Stimulated activated CD8-positive, alpha-beta memory T cell treated with anti-CD3 and anti-CD28 coated beads, Interleukin-12 subunit alpha, Interleukin-12 subunit beta, amount 100 ng/mL, for 4 hours (primary cell): ENCODE measurements at regions not wholly inside any gene's neighbourhood (a gene's known extent, or its start where the extent isn't known, plus 50 kb on each side); places are given as distances from the start of the nearest gene placed in this dataset.
"Not testable (repeated sequence)": the region's sequence is repeated elsewhere in the genome, so short reads cannot be mapped to it uniquely, and the experiment has no call there.

ENCODE experiments used
- DNase-seq: peaks from one replicate; pipeline ENCODE4 v3.0.0-alpha.2; 2020; ENCODE audit warnings: low read depth

DNA sequence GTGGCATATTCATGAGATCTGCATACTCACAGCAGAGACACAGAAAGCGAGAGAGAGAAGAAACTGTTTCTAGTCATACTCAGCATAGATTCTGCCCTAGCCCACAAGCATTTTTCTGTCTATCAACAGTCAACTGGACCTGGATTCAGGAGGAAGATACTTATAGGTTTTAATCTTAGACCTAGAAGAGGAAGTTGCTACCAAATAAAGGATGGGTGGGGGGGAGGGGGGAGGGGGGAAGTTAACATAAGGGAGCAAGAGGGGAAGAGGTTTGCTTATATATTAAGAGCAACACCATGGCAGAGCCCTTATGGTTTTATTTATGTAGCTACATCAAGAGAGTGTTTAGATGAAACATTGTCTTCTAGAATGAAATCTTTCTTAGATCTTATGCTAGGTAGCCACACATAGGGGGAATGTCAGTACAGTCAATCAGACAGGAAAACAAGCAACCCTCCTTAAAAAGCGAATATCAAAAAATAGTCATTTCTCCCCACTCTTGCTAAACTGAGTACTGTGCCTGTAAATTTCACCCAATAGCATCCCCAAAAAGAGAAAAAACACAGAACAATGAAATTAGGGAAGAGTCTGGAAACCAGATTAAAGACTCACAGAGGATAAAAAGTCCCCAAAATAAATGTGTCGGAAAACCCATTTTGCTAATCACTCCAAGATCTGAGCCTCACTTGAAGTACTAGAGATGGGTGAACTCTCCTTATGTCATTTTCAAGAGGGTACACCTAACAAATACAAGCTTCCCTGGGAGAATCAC is 192.7 kb upstream of the NR4A3 start:
- no peak for DNase-seq

DNA sequence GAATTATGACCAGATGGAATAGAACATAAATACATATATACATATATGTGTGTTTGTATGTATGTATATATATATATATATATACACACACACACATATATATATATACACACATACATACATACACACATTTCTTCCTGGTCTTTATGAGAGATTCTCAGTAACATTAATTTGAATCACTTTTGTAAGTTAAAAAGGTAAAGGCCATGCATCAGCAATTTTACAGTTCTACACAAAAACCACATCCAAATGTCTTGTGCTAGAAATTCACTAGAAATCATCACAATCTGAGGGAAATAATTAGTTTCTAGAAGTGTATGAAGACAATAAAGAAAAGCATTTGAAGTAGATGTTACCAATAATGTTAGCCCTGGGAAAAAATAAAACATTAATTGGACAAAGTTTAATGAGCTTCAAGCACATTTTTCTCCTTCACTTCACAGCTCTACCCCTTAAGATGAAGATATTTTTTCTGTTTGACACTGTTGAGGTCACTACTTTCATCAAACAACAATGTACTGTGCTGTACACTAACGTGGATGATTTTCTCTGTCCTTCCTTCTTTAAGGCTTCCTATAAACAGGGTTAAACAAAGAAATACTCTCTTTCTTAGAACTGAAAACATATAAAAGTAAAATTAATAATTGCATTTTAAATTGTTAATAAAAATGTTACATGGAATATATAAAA is 189.2 kb upstream of the NR4A3 start:
- DNase-seq, result no peak

DNA sequence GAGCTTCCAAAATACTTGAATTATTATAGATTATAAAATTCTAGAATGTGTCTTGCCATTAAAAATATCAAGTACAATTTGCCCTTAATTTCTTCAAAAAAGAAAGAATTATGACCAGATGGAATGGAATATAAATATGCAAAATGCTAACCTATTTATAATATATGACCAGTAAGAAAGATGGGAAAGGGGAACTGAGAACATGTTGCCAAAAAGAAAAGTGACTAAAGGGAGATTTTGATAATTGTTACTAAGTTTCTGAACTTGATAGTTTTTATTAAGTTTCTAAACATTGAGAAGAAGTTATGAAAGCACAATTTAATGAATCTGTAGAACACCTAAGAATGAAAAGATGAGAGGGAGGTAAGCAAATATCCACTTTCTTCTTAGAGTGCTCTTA is 188.4 kb upstream of the NR4A3 start:
- no peak for DNase-seq

DNA sequence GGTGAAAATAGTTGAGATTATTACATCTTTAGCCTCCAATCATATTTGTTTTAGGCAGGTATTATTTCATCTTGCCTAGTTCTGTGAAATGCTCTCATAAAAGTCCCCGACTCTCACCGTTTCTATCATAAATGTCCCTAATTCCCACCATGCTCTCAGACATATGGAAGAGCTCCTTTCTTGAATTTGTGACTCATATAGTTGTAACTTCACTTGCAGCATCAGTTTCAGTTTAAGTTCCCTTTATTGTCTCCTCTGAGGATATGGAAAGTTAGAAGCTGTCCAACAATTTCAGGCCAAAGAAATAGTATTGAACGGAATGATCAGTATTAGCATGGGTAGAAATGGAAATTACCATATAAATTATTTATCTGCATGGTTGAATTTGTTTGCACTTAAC is 187.5 kb upstream of the NR4A3 start:
- DNase-seq, result no peak

DNA sequence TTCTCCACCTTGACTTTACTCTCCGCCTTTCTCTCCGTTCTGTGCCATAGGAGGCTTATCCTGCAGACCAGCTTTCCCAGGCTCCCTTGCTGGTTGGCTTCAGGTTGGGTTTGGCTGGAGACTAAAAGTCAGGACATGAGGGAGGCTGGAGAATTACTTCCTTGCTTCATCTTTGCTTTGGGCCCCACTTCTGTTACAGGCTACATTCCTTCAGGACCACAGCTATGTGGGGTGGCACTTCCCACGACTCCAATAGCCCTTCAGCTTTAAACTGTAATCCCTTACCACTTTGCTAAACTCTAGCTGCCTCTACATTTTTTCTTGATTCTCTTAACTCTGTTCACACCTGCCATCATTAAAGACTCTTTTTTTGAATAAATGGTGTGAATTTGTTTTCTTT is 186.7 kb upstream of the NR4A3 start:
- DNase-seq, result no peak

DNA sequence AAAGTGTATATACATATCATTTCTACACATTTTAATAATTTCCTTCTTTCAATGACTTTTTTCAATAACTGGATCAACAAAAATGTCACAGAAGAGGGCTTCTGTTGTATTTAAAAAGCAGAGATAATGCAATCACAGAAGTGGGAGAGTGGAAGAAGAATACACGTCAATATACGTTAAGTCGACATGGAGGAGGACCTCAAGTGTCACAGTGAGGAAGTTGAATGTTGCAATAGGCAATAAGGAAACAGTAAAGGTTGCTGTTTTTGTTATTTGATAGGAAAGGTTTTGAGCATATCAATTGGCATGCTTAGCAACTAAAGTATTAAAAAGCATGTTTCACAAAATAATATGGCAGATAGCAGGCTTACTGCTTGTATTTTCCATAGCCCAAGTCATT is 184.0 kb upstream of the NR4A3 start:
- no peak for DNase-seq

DNA sequence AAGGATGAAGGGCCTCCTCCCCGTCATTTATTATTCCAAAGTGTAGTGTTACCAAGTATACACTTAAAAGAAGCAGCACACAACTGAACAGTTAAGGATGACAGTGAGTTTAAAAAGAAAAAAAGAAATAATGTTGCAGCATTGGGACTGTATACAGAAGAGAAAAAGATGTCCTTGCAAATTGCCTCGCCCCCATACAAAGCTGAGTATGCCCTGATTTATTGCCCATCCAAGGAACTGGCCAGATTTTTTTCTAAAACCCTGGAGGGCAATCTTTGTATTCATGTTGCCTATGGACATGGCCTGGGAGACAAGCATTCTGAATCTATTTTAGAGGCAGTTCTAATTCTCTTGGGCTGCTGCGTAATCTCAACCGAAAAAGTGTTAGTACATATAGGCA is 182.7 kb upstream of the NR4A3 start:
- no peak for DNase-seq

DNA sequence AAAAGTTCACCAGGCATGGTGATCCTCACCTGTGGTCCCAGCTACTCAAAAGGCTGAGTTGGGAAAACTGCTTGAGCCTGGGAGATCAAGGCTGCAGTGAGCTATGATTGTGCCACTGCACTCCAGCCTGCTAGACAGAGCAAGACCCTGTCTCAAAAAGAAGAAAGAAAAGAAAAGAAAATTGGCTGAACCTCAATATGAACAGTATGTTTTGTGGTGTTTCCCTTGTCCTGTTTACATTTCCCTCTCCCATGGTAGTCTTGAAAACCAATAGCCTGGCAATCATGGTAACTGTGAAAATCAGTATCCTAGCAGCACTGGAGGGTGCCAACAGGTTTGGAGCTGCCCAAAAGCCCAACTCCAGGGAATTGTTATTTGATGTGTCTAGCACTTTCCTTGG is 174.1 kb upstream of the NR4A3 start:
- DNase-seq, result no peak

DNA sequence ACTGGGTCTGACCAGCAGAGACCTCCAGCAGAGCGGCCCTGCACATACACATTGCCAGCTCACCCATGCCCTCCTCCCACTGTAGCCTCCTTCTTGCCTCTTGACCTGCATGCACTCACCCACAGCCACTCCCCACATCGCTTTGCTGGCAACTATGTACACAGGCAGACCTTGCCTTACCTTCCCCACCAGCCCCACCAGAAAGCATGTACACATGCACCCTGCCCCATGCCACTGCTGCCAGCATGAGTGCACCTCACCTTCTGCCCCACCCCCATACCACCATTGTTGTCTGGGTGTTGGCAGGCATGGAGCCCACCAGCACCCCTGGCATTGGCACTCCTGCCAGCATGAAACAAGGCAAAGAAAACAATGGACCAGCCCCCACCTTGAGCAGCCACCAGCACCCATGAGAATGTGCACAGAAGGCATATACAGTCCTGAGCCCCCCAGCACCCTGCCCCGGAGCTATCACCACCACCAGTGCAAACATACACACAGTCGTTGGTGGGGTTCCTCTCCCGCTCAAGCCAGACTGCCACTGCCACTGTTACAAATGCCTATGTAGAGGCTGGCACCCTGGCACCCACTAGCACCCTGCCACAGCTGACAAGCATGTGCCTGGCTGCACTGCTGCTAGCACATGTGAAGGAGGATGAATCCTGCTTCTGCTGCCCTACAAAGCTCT is 171.4 kb upstream of the NR4A3 start:
- DNase-seq, result no peak

DNA sequence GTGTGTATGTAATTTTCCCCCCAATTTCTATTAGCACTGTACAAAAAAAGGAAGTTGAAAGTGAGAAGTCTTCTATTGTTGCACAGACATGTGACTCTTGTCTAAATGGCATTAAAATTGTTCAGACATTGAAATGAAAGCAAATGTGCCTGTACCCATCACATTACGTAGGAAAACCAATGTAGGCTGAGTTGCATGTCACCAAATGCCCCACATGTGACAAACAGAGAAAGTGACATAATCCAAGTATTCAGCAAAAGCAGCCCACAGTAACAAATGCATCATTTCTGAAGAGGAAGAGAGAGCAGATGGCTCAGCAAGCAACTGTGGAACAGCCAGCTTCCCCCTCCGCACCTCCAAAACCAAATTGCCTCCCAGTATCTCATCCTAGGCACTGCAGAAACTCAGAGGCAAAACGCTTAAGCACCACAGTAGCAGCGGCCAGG is 161.5 kb upstream of the NR4A3 start:
- no peak for DNase-seq

DNA sequence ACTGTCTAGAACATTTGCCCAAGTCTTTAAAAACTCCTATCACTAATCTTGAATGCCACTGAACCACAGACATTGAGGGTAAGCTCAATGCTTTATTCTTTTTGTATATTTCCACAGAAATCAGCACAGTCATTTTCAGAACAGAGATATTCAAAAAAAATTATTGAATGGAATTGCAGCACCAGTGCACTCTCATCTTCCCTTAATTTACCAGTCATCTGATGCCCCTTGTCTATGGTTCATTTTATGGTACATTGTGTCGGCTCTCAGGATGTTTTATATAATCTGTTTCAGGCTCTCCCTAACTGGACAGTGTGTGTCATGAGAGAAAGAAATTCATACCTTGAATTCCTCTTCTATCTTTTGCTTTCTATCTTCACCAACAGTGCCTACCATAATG is 158.4 kb upstream of the NR4A3 start:
- DNase-seq, result no peak

DNA sequence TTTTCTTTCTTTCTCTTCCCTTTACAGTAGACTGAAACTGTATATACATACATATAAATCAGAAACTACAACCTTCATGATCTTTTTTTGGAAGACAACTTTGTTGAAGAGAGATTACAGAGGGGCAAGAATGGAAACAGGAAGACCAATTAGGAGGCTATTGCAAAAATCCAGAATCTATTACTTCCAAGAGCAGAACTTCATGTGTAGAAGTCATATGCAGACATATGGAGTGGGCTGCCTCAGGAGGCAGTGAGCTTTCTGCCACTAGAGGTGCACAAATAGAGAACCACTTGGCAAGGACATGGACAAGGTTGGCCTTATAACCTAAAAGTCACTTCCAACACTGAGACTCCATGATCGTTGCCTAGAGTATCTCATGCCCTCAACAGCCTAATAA is 157.8 kb upstream of the NR4A3 start:
- no peak for DNase-seq

DNA sequence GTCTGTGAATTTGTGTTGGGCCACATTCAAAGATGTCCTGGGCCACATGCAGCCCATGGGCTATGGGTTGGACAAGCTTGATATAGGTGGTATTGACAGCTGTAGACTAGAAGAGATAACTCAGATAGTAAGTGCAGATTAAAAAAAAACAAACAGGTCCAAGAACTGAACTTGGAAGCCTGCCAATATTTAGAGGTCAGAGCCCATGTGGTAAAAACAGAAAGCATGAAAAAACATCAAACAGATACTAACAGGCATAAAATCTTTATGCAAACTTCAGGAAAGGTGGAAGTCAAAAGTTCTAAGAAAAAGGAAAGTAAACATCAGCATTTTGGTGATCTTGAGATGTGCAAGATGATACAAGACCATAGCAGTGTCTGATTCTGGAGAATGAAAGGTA is 155.1 kb upstream of the NR4A3 start:
- DNase-seq, result no peak

DNA sequence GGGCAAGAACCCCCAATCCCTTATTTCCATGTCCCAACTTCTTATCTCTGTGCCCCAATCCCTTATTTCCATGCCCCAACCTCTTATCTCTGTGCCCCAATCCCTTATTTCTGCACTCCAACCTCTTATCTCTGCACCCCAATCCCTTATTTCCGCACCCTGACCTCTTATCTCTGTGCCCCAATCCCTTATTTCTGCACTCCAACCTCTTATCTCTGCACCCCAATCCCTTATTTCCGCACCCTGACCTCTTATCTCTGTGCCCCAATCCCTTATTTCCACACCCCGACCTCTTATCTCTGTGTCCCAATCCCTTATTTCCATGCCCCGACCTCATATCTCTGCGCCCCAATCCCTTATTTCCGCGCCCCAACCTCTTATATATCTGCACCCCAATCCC is 150.8 kb upstream of the NR4A3 start:
- DNase-seq, result not testable (repeated sequence)

DNA sequence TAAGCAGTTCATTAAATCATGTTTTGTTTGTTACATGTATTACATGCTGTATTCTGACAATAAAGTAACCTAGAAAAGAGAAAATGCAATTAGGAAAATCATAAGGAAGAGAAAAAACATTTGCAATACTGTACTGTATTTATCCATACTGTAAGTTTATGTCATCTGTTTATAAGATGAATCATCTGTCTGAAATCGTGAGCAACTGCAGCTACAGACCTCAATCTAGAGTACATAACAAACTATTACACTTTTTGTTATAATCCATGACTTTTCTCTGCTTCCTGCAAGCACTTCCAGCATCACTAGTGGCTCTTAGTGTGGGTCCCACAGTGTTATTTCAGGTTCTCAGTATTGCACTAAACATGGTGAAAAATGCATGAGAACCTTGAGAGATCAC is 144.4 kb upstream of the NR4A3 start:
- no peak for DNase-seq

DNA sequence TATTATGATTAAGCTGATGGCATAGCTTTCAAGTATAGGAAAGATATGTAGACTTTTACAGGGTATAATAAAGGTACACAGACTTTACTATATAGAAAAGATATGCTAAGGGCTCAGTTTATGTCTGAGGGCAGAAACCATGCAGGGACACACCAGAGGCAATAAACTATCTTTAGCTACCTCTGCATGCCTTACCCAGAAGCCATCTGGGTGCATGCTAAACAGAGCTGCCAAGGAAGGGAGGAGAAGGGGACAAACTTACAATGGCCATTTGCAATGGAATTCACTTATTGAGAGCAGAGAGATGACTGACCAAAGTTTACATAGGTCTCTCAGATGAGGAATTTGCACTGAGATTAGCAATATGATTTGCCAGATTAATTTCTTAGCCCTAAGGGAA is 143.1 kb upstream of the NR4A3 start:
- DNase-seq, result no peak

DNA sequence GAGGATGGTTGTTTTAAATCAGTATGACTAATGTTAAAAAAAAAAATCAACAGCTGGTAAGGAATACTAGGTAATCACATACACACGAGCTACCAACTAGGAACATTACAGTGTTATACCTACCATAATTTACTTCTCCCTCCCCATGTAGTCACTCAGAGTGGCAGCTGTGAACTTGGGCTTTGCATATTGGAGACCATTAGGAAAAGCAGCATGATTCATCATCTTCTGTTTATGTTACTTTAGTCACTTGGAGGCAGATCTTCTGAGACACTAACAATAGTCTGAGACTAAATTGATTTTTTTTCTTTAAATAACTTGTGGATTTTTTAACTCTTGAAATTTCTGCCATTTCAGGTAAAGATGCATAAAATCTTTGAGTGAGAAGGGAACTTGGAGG is 141.5 kb upstream of the NR4A3 start:
- DNase-seq, result no peak

DNA sequence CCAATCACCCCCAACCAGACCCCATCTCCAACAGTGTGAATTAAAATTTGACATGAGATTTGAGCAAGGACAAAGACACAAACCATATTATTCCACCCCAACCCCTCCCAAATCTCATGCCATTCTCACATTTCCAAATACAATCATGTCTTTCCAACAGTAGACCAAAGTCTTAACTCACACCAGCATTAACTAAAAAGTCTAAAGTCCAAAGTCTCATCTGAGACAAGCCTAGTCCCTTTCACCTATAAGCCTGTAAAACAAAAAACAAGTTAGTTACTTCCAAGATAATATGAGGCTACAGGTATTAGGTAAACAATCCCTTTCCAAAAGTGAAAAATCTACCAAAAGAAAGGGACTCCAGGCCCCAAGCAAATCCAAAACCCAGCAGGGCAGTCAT is 140.6 kb upstream of the NR4A3 start:
- DNase-seq, result no peak

DNA sequence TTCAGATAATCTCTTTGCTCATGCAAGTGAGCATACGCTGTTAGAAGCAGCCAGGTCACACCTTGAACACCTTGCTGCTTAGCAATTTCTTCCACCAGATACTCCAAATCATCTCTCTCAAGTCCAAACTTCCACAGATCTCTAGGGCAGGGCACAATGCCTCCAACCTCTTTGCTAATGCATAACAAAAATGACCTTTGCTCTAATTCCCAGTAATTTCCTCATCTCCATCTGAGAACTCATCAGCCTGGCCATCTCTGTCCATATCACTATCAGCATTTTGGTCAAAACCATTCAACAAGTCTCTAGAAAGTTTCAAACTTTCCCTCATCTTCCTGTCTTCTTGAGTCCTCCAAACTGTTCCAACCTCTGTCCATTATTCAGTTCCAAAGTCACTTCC is 139.3 kb upstream of the NR4A3 start:
- no peak for DNase-seq

DNA sequence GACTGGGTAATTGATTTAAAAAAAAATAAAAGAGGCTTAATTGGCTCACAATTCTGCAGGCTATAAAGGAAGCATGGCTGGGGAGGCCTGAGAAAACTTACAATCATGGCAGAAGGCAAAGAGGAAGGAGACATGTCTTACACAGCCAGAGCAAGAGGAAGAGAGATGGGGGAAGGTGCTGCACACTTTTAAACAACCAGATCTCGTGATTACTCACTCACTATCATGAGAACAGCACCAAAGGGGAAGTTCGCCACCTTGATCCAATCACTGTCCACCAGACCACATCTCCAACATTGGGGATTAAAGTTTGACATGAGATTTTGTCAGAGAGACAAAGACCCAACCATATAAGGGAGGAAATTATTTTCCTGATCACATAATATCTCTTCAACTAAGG is 138.8 kb upstream of the NR4A3 start:
- no peak for DNase-seq

DNA sequence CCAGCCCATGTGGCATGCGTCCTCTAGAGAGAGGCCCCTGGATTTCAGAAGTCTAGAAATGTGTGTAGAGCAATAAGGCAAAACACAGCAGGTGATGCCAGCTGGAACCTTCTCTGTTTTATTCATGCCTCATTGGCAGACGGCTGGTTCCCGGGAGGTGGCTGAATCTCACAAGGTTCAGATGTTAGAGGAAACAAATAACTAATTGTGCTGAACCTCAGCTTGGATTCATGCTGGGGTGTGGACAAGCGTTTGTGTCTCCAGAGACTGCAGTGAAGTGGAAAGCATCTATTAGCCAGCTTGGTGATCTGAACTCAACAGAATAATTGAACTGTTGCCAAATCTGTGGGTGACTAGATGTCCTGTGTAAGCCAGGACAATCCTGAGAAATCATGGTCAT is 131.1 kb upstream of the NR4A3 start:
- DNase-seq, result no peak

DNA sequence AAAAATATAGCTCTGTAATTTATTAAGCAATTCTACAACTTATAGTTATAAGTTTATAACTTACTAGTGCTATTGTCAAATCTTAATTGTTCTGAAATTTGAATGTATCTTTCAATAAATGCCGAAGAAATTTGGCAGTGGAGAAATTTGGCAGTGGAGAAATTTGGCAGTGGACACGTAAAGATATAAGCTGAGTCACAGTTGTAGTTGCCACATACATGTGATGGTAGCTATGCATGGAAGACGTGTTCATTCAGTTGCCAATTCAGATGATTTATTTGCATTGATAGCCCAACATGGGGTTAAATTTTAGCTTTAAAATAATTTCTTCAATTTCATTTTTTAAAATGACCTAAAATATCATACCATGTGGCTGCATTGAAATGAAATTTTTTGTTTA is 127.8 kb upstream of the NR4A3 start:
- DNase-seq, result no peak

DNA sequence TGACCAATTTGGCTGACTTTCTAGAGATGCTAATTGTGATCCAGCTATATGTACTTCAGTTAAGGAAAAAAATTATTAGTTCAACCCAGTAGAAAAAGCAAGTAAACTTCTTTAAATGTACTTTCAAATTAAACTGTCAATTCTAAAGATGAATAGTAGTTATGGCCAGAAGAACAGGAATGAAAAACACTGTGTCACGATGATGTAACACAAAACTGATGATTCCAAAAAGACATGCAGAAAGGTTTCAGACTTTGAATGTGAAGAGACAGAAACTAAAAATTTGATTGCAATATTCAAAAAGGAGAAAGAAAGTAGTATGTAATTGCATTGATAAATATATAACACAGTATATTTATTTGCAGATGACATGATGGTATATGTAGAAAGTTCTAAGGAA is 127.3 kb upstream of the NR4A3 start:
- DNase-seq, result no peak
